ENCODE measurements at regions not wholly inside any gene's neighbourhood (a gene's known extent, or its start where the extent isn't known, plus 50 kb on each side); places are given as distances from the start of the nearest gene placed in this dataset.

GRCh38 chr21:27475363-27475955 is 508.6 kb upstream of the ADAMTS5 start:
- TF ChIP-seq, protein P1, sequence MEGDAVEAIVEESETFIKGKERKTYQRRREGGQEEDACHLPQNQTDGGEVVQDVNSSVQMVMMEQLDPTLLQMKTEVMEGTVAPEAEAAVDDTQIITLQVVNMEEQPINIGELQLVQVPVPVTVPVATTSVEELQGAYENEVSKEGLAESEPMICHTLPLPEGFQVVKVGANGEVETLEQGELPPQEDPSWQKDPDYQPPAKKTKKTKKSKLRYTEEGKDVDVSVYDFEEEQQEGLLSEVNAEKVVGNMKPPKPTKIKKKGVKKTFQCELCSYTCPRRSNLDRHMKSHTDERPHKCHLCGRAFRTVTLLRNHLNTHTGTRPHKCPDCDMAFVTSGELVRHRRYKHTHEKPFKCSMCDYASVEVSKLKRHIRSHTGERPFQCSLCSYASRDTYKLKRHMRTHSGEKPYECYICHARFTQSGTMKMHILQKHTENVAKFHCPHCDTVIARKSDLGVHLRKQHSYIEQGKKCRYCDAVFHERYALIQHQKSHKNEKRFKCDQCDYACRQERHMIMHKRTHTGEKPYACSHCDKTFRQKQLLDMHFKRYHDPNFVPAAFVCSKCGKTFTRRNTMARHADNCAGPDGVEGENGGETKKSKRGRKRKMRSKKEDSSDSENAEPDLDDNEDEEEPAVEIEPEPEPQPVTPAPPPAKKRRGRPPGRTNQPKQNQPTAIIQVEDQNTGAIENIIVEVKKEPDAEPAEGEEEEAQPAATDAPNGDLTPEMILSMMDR (IDR thresholded peaks at IDR 0.05; ENCODE audit: low read depth, low read length, poor library complexity, severe bottlenecking), result no peak
- TF ChIP-seq EZH2phosphoT487 (IDR thresholded peaks at IDR 0.05; ENCODE audit: borderline replicate concordance, low read length), result no peak
